ENCODE measurements at regions not wholly inside any gene's neighbourhood (a gene's known extent, or its start where the extent isn't known, plus 50 kb on each side); places are given as distances from the start of the nearest gene placed in this dataset.

- in situ Hi-C loops (cut with HindIII; ENCODE audit: low sequenced_read_pairs): no loop called here
Observed at GRCh38 chr6:14423955-14424354, 306.4 kb downstream of the CD83 start.

GRCh38 chr6:14425805-14426204, 308.2 kb downstream of the CD83 start:
- in situ Hi-C loops (cut with HindIII; ENCODE audit: low sequenced_read_pairs): no loop called here

DNA sequence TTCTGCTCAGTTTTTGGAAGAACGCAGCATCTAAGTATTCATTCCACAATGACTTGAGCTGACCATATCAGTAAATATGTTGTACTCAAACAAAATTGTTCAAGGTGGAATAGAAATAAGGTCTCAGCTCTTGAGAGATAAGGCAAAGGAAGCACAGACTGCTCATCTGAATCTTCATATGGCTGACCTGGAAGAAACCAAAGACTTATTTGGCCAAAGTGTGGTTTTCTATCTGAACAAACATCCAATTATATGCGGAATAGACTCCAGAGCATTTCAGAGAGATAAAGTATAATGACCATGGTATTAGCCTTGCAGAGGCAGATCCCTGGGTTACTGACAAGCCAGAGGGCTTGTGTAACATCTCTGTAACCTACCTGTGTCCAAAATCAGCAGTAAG, 308.7 kb downstream of the CD83 start:
- in situ Hi-C loops (cut with HindIII; ENCODE audit: low sequenced_read_pairs): no loop called here

DNA sequence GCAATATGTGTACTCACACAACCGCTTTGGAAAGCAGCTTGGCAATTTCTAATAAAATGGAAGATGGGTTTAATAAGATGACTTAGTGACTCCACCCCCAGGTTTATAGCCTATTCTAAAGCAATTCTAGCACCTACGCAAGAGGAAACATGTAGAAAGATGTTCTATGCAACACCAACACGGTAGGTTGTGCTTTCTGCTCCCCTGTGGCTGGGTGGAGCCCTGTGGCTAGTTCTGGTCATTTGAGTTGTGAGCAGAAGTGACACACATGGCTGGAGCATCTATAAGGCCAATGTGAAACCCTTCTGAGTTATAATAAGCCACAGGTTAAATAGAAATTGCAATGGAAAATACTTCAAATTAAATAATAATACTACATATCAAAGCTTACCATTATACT, 310.7 kb downstream of the CD83 start:
- in situ Hi-C loops (cut with HindIII; ENCODE audit: low sequenced_read_pairs): no loop called here

DNA sequence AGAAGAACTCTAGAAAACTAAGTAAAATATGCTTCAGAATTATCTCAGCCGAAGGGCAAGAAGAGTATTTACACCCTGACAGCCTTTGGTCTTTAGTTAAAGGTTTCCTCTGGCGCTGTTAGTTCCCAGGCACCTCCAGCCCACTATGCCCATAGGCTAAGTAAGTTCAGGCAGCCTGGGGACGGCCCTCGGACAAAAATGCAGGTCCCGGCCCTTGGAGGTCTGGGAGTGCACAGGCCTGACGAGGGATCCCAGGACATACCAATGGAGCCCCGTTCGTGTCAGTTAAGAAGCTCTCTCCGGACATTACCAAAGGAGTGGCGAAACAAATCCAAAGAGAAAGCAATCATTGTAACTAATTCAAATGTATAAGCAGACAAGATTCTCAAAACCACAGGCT, 311.8 kb downstream of the CD83 start:
- in situ Hi-C loops (cut with HindIII; ENCODE audit: low sequenced_read_pairs): no loop called here

- in situ Hi-C loops (cut with HindIII; ENCODE audit: low sequenced_read_pairs): no loop called here
Observed at GRCh38 chr6:14430218-14430617, 312.6 kb downstream of the CD83 start.

DNA sequence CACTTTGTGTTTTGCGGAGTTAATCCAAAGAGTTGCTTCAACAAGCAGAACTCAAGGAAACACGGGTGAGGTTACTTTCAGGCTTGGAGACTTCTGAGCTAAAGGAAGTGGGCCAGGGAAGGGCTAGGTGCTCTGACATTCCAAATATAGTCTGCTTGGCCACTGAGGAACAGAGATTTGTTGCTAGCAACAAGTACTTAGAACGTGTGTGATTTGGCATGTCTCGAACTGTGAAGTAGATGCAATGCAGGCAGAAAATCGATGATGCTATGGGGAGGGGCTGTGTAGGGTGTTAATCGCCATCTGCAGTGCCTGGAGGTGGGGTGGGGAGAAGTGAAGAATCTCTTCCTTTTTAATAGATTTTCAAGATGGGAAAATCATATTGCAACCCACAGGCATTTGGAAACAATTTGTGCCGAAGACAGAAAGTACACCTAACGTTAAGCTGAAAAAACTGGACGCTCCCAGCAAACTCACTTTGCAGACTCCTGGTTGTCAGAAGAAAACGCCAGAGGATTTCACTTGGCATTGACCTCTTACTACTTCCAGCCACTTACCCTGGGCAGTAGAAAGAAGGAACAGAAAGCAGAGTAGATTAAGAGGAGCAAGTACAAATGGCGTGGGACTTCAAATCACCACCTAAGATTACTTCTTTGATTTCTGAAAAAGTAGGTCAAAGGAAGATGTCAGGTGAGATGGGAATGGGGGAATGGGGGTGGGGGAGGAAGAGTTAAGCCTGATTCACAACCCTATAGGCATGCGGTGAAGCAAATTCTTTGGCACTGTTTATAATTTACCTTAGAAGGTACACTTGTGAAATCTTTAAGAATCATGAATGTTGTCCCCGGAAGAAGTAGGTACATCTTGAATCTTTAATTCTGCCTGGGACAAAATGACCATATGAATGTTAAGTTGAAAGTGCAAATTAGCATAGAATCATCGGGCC, 314.1 kb downstream of the CD83 start:
- in situ Hi-C loops (cut with HindIII; ENCODE audit: low sequenced_read_pairs): no loop called here

DNA sequence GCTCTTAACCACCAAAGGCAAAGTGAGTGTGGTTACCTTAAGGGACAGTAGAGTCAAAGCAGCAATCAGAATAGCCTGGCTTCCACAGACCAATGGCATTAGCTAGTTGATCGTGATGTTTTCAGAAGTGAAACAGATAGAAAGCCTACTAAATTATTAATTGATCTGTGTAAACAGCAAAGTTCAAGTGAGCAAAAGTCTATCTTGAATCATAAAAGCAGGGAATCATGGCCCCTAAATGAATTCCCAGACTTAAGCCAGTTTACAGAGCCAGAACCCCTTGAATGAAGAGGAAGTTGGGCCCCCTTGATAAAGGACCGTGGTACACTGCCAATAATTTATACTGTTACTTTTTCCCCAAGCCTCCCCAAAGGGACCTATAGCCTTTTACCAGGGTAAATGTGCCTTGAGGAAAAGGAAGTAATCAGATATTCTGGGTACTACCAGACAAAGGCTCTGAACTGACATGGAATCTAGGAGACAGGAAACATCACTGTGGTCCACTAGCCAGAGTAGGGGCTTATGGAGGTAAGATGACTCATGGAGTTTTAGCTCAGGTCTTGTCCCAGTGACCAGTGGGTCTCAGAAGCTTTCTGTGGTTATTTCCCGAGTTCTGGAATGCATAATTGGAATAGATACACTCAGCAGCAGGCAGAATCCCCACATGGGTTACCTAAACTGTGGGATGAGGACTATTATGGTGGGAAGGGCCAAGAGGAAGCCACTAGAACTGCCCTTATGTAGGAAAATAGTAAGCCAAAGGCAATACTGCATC, 317.5 kb downstream of the CD83 start:
- in situ Hi-C loops (cut with HindIII; ENCODE audit: low sequenced_read_pairs): no loop called here

- in situ Hi-C loops (cut with HindIII; ENCODE audit: low sequenced_read_pairs): no loop called here
Observed at GRCh38 chr6:14436592-14437132, 319.1 kb downstream of the CD83 start.

GRCh38 chr6:14439419-14439818, 321.8 kb downstream of the CD83 start:
- in situ Hi-C loops (cut with HindIII; ENCODE audit: low sequenced_read_pairs): no loop called here

GRCh38 chr6:14440215-14440910, 322.8 kb downstream of the CD83 start:
- in situ Hi-C loops (cut with HindIII; ENCODE audit: low sequenced_read_pairs): no loop called here

DNA sequence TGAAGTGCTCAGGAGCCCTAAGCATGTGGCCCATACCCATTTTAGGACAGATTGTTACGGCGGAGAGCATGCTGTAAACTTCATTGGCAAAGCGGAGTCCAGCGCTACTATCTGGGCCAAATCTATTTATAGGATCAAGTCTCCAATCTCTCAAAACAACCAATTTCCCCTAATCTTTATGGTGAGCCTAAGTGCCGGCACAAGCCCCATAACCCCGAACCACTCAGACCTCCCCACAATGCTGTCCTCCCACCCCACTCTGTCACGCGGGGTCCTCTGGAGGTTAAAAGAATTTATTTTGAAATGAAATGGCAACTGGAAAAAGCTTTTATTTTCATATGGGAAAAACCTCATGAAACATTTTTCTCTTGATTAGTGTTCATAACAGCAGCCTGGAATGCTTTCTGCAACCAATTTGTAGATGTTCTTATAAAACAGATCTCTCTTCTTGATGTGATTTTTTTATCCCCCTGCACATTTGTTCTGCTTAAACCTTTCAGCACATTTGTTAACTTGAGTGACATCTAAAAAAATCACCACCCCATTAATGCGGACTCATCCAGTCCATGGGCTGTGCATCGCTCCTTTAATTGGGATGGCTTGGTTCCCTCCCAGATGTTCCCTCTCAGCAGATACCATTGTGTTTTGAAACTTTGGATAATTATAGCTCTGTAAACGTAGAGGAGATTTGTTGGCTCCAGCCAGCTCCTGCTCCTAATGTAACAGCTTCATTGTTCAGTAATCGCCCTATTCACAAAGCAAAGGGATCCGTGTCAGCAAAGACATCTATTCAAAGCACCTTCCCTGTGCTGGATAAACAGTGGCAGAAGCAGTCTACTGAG, 323.6 kb downstream of the CD83 start:
- in situ Hi-C loops (cut with HindIII; ENCODE audit: low sequenced_read_pairs): no loop called here

DNA sequence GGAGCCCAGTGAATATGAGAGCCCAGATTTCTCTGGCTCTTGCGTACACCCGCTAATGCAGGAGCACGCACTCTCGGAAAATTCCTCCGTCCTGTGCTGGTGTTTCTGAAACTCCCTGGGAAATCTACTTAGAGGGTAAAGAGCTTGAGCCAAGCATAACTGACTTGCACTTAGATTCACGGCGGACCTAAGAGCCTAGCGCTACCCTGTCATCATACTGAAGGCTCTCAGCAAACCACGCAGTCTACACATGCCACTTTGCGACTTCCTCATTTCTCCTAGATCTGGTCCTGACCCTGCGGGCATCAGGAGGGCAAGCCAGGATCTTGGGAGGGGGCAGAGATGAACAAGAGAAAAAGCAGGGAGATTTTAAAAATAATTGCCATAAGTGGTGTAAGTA, 324.7 kb downstream of the CD83 start:
- in situ Hi-C loops (cut with HindIII; ENCODE audit: low sequenced_read_pairs): no loop called here

GRCh38 chr6:14443629-14444268, 326.2 kb downstream of the CD83 start:
- in situ Hi-C loops (cut with HindIII; ENCODE audit: low sequenced_read_pairs): no loop called here

DNA sequence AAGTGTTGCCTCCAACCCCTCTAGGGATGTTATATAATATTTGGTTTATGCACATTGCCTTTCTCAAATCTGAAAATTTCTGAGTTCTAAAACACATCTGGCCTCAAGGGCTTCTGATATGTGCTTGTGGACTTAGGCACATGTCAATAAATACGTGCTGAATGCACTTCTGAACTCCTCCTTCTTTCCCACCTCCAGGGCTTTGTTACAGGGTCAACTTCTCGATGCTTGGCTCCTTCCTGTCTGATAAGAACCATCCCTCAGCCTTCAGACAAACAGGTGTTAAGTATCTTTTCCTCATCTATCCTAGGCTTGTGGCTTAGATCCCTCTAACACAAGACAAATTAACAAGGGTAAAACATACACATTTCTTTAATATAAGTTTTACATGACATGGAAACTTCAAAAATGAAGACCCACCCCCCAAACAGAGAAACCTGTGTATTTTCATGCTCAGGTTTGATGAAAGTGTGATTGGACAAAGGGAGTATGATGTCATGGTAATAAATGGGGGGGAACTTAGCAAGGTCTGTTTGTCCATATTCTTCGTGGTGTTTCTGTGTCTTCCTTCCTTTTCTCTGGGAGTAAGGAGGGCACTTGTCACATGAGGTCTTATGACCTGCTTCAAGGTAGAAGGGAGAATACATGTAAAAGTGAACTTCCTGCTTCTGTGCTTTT, 326.9 kb downstream of the CD83 start:
- in situ Hi-C loops (cut with HindIII; ENCODE audit: low sequenced_read_pairs): no loop called here

- in situ Hi-C loops (cut with HindIII; ENCODE audit: low sequenced_read_pairs): no loop called here
Observed at GRCh38 chr6:14447240-14447639, 329.7 kb downstream of the CD83 start.

- in situ Hi-C loops (cut with HindIII; ENCODE audit: low sequenced_read_pairs): no loop called here
Observed at GRCh38 chr6:14448246-14448645, 330.7 kb downstream of the CD83 start.

- in situ Hi-C loops (cut with HindIII; ENCODE audit: low sequenced_read_pairs): no loop called here
Observed at GRCh38 chr6:14450133-14450504, 332.5 kb downstream of the CD83 start.

DNA sequence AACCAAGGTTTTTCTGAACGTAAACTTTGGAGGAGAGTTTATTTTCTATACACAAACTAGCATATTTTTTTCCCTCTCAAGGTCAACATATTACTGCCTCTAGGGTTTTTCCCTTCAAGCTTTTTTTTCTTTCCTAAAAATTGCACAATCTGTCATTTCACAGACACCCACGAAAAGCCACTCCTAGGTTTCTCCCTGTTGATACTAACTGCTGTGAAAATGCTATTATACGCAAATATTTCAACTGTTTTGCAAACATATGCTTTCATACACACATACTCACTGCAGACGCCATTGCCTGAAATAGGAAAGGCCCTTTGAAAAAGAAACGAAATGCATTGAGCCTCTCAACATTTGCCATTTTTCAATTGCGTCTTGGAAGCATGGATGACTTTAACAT, 333.0 kb downstream of the CD83 start:
- in situ Hi-C loops (cut with HindIII; ENCODE audit: low sequenced_read_pairs): no loop called here
